HG02571 (cell line): ENCODE measurements at regions not wholly inside any gene's neighbourhood (a gene's known extent, or its start where the extent isn't known, plus 50 kb on each side); places are given as distances from the start of the nearest gene placed in this dataset.
"Not testable (repeated sequence)": the region's sequence is repeated elsewhere in the genome, so short reads cannot be mapped to it uniquely, and the experiment has no call there.

Experiments used
- ATAC-seq: cut with Tn5 transposase; IDR thresholded peaks from one replicate; pipeline ENCODE4 v1.9.1; 2021; ENCODE audit warnings: mild to moderate bottlenecking, moderate library complexity; ENCODE audit not compliant: unreplicated experiment

DNA sequence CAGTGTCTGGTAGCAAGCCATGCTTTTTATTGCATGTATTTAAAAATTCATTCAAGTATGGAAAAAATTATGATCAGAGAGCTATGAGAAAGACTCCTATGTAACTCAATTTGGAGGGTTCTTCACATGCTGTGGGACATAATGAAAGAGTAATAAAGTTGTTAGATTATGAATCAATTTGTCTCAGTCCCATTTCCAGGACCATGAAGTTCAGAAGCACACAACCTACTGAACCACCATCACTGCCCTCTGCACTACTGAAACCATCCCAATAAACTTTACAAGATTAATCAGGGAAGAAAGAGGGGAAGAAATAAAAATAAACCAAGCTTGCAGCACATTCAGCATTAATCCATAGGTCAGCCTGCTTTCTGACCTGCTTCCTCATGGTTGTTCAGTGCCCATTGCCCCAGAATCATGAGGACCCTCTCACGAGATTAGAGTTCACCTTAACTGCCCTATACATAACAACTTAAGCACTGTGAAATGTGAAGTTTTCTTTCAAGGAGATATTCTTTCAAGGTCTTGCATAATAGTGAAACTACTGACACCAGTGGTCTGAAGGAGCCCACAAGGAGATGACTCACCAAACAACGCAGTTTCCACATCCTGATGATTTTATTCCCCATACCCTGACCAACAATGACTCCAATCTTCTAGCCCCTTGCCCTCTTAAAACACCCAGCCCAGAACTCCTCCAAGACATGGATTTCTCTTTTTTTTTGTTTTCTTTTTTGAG, 171.5 kb upstream of the ADCY1 start:
- ATAC-seq = no peak

DNA sequence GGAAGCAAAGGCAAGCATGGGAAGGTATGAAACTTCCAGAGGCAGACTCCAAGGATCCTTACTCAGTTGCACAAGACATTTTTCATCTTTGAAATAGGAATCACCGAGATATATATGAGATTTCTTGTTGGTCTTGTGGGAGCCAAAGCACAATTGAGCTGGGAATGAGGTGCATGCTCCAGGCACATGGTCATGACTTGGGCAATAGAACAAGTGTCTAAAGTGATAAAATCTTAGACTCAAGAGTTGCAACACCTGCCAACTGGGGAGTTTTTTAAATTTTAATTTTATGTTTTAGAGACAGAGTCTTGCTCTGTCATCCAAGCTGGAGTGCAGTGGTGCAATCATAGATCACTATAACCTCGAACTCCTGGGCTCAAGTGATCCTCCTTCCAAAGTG, 169.5 kb upstream of the ADCY1 start:
- no peak for ATAC-seq

DNA sequence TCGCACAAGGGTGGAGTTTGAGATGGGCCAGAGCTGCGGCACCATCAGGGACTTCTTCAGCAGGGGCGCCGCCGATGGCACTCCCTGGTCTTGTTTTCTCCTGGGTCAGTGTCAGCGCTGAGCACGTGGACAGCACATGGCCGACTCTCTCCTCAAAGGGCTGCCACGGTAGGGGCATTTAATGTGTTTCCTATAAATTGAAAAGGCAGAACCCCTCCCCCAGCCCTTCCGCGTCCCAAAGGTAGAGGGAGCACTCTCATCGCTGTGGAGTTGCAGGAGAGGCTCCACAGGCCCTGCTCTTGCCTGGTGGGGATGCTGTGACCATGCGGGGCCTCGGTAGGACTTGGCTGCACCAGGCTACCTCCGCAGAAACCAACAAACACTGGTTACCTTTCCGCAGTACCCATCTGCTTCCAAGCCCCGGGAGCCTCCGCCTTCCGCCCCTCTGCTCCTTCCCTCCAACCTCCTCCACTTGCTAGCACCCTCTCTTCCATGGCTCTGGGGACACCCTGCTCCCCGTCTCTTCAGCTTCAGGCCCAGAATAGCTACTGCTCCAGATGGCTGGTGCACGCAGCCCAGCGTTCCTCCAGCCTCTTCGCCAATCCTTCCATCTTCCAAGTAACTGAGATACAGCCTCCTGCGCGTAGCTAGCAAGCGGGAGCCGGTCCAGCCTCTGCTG, 166.3 kb upstream of the ADCY1 start:
- ATAC-seq = no peak

DNA sequence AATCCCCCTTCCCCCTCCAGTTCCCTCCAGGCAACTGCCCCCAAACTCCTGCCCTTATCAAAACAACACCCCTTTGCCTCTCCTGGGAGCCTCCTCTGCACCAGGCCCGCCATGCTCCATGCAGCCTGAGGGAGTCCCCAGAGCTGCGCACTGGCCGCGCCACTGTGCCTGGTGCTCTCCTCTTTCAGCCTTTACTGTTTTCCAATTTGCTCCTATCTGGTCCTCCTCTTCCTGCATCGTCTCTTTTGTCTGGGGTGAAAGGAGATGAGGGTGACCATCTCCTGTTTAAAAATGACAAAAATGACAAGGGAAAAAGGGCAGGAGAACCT, 165.8 kb upstream of the ADCY1 start:
- no peak for ATAC-seq

DNA sequence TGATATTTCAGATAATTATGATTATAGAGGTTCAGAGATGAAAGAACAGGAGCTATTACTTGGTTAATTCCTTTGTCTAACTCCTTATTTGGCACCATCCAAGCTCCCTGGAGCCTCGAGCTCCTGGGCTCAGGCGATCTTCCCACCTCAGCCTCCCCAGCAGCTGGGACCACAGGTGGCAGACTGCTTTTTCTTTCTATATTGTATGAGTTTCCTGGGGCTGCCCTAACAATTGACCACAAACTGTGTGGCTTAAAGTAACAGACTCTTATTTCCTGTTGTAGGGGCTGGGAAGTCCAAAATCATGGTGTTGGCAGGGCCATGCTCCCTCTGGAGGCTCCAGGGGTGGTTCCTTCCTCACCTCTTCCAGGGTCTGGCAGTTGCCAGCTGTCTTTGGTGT, 163.3 kb upstream of the ADCY1 start:
- ATAC-seq = no peak

DNA sequence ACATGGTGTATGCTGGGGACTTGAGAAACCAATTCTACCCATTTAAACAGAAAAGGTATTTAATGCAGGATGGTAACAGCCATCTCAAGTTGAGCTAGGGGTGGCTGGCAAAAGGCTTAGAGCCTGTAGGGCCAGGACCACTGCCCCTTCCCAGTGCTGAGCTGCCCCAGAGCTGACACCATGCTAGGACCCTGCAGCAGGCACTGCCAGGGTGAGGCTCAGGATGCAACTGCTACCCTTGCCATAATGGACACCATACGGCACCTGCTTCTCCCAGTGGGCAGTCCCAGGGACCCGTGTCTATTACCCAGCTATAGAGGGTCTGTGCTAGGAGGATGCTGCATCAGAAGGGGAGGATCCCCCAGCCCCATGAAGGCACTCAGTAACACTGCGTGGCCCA, 160.7 kb upstream of the ADCY1 start:
- no peak for ATAC-seq

DNA sequence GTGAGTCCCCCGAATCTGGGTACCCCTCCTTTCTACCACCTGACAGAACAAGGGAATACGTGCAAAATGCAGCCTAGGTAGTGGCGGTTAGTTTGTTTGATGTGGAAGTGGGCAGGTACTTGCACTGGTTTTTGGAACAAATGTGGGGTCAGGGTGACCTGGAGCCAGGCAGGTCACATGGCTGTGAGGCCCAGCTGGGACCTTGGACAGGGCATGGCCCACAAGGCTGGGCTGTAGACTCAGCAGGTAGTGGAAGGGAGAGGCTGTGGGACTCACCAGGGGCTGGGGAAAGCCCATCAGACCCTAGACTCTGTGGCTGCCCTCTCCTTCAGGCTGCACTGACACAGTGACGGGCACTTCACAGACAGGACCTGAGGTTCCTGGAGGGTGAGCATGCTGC, 159.9 kb upstream of the ADCY1 start:
- no peak for ATAC-seq

DNA sequence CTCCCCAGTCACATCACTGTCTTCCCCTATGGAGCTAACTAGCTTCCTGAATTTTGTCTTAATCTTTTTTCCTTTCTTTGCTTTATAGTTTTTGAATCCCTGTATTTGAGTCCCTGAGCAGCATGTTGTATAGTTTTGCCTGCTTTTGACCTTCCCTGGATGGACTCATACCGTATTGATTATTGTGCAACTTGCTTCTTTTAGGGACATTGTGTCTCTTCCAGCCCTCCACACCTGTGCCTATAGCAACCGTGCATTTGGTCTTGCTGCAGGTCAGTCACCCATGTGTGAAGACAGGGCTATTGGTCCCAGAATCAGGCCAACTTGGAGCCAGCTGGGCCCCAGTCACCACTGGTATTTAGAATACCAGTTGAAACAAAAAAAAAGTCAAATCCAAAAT, 158.9 kb upstream of the ADCY1 start:
- ATAC-seq = no peak

DNA sequence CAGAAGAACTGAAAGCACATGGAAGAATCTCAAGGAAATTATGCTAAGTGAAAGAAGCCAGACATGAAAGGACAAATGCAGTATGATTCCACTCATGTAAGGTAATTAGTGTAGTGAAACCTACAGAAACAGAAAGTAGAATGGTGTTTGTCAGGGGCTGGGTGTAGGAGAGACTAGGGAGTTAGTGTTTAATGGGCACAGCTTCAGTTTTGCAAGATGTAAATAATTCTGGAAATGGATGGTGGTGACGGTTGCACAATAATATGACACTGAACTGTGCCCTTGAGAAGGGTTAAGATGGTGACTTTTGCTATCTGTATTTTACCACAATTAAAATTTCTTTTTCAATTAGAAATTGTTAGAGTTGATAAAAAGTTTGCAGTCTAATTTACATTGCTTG, 157.3 kb upstream of the ADCY1 start:
- no peak for ATAC-seq

DNA sequence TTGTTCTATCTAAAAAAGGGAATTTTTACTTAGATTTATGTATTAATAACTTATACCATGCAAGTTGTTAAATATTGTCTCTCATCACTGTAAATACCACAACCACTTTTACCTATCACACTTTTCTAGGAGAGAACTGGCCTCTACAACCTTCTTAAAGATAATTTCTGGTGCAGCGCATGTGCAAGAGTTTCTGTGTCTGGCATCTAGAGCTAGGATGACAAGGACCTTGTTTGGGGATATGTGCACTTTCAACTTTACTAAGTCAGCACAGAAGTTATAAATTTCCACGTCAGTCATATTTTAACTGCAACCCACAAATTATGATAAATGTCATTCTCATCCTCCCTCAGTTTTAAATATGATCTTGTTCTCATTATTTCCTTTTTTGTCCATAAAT, 156.9 kb upstream of the ADCY1 start:
- no peak for ATAC-seq

DNA sequence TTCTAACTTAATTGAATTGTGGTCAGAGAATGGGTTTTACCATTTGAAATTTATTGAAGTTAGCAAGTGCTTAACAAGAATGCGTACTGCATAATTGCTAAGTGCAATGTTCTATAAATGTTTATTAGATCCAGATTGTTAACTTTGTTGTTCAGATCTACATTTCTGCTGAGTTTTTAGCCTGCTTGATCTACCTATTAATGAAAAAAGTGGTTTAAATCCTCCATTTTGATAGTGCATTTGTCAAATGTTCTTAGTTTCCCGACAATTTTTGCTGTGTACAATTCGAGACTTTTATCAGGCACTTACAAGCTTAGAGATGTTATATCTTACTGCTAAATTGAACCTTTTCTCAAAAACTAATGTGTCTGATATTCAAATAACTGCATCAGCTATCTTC, 156.4 kb upstream of the ADCY1 start:
- no peak for ATAC-seq

DNA sequence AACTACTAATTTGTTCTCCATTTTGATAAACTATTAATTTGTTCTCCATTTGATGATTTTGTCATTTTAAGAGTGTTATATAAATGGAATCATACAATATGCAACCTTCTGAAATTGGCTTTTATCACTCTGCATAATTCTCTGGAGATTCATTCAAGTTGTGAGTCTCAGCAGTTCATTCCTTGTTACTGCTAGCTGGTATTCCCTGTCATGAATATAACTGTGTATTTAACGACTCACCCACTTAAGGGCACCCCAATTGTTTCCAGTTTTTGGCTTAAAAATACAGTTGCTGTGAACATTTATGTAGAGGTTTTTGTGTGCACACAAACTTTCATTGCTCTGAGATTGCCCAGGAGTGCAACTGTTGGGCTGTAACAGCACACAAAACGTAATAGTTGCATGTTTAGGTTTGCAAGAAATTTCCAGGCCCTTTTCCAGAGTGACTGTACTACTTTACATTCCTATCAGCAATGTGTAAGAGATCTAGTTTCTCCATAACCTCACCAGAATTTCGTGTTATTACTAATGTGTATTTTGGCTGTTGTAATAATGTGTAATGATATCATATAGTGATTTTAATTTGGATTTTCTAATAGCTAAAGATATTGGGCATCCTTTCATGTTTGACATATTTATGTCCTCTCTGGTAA, 153.2 kb upstream of the ADCY1 start:
- ATAC-seq = no peak

DNA sequence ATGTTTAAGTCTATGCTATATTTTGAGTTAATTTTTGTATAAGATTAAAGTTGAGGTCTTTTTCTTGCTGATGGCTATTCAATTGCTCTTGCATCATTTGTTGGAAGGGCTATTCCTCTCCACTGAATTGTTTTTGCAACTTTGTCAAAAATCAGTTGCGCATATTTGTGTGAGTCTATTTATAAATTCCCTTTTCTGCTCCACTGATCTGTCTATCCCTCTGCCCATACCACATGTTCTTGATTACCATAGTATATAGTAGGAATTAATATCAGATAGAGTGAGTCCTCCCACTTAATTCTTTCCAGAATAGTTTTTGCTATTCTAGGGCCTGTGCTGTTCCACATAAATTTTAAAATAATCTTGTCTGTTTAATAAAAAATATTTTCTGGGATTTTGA, 152.4 kb upstream of the ADCY1 start:
- no peak for ATAC-seq

DNA sequence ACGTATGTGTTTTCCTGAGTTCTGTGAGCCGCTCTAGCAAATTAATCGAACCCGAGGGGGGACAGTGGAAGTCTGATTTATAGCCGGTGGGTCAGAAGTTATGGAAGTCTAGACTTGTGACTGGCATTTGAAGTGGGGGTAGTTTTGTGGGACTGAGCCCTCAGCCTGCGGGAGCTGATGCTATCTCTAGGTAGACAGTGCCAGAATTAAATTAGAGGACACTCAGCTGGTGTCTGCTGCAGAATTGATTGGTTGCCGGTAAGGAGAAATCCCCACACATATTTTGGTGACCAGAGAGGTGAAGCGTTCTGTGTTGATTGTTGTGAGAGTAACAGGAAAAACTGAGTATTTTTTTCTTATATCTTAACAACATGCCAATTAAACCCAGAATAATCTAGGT, 143.8 kb upstream of the ADCY1 start:
- no peak for ATAC-seq

DNA sequence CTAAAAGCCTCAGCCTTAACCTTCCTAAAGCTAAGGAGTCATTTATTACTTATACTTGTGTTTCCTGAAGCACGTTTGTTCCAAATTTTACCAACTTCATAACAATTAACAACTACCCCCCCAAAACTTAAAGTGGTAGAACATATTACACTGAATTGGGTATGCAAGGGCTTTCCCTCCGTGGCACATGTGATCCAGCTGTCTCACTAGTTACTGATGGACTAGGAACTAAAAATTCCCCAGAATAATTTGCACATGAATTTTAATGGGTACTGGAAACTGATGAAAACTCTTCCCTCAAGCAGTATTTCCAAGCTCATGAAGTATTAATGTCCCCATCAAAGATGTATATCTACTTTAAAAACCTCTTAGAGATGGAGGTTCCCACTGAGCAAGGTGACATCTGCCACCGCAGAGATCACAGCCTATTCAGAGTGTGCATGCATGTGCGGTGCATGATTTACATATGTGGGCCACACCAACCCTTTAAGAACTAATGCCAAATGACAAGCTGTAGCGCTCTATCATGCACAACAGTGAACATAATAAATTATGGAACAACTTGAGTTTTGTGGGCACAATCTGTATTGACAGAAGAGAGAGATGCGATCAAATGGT, 139.9 kb upstream of the ADCY1 start:
- ATAC-seq = no peak

DNA sequence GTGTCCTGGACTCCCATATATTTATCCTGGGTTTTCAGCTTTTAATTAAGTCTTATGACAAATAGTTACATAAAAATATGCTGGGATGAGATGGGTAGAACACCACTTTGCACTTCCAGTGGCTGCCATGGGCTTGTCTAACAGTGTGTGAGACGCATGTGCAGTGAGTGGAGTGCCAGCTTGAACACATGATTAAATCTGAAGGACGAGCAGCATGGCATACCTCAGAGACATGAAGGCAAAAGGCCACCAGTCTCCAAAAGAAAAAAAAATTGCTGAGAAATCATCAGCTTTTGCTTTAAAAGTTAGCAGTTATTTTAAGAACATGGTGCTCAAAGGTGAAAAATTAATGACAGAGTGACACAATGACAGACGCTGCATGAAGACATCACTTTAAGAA, 139.0 kb upstream of the ADCY1 start:
- ATAC-seq = no peak

DNA sequence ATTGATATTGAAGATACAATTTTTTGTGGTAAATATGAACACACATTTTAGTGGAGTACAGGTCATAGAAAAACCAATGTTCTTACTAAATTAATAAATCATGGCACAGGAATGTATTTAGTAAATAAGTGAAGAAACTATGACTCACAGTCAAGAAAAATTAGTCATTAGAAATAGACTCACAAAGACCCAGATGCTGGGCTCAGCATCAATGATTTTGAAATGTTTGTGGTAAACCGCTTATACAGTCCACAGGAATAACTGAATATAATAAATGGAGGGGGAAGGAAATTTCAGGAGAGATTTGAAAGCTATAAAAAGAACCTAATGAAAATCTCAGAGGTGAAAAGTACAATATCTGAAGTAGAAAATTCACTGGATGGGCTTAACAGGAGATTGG, 138.3 kb upstream of the ADCY1 start:
- no peak for ATAC-seq

DNA sequence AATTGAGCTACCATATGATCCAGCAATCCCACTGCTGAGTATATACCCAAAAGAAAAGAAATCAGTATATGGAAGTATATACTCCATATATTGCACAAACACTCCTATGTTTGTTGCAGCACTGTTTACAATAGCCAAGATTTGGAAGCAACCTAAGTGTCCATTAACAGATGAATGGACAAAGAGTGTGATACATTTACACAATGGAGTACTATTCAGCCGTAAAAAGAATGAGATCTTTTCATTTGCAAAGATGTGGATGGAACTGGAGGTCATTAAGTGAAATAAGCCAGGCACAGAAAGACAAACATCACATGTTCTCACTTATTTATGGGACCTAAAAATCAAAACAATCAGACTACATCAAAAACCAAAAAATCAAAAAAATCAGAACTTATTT, 133.4 kb upstream of the ADCY1 start:
- ATAC-seq = not testable (repeated sequence)

DNA sequence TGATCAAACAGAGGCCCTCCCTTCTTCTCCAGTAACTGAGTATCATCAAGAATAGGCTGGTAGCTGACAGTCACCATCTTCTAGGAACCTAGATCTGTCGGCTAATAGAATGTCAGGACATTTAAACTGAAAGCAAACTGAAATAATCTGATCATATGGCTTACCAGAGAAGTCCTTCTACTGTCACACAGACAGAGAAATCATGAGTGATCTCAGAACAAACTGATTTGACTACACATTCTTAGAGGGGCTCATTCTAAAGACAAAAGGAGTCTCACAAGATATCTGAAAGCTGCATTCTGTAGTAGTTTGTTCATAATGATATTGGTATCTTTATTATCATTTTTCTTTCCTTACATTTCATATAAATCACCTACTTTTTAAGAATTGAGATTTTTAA, 130.9 kb upstream of the ADCY1 start:
- ATAC-seq = no peak

DNA sequence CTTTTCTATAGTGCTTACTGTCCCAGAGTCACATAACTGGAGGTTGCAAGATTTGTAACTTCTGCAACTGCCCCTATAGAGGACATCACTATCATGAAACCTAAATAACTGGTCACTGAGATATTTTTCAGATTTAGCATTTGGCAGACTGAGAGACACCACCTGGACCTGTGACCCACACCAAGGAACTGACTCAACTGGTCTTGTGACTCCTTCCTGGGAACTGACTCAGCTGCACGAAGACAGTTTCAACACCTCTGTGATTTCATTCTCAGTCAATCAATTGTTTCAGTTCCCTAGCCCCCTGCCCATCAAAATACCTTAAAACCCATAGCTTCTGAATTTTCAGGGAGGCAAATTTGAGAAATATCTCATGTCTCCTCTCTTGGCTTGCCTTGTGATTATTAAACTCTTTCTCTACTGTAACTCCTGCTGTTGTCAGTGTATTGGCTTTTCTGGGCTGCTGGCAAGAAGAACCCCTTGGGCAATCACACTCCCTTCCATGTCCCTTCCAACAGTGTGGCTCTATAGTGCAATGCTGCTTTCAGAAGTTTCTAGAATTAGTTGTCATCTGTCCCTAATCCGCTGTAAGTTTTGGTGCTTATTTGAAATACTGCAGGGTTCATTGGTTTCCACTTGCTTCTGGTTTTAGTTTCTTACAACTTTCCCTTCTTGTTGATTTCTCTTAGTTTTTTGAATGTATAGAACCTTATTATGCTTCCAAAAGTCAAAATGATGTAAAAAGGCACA, 127.8 kb upstream of the ADCY1 start:
- peak; percentile 63 for ATAC-seq

DNA sequence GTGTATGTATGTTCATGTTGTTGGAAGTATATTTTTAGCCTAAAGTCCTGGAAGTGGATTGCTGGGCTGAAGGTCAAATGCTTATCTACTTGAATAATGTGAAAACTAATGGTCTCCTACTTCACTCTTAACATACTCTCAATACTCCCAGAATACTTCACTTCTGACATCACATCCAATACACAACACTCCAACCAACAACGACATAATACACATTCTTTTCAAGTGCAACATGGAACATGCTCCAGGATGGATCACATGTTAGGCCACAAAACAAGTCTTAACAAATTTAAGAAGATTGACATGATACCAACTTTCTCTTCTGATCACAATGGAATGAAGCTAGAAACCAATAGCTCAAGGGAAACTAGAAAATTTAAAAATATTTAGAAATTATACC, 126.9 kb upstream of the ADCY1 start:
- ATAC-seq = no peak
